CD8-positive, alpha-beta memory T cell (primary cell): ENCODE measurements at regions not wholly inside any gene's neighbourhood (a gene's known extent, or its start where the extent isn't known, plus 50 kb on each side); places are given as distances from the start of the nearest gene placed in this dataset.

ENCODE experiments used
- CTCF ChIA-PET: fragments of 350-600 bp; sonication (Branson Sonifier 250); formaldehyde crosslinking; loops from one replicate; lab custom pipeline; 2021; ENCODE audit warnings: antibody characterized with exemption; lab: Charles Lee
- POLR2A ChIA-PET: fragments of 350-600 bp; sonication (Branson Sonifier 250); formaldehyde crosslinking; loops from one replicate; lab custom pipeline; 2021; ENCODE audit warnings: antibody characterized with exemption; lab: Charles Lee
- DNase-seq, 5 donors: peaks; one replicate each; pipeline versions ENCODE4 v3.0.0 to v3.0.0-alpha.2; 2020 to 2022; ENCODE audit warnings: mixed read lengths in 1 of 5
- H3K27ac ChIP-seq: one replicate; pipeline ENCODE4 v1.7.0; 2013; ENCODE audit warnings: low read depth, mild to moderate bottlenecking, low read length, moderate library complexity
- H3K27me3 ChIP-seq: 2 replicates; pipeline ENCODE4 v1.7.0; 2013; ENCODE audit warnings: low read length, mild to moderate bottlenecking; ENCODE audit not compliant: insufficient read depth, poor library complexity, severe bottlenecking
- H3K36me3 ChIP-seq: 2 replicates; pipeline ENCODE4 v1.7.0; 2013; ENCODE audit warnings: mild to moderate bottlenecking, low read length, moderate library complexity; ENCODE audit not compliant: insufficient read depth
- H3K4me1 ChIP-seq: 2 replicates; pipeline ENCODE4 v1.7.0; 2013; ENCODE audit warnings: mild to moderate bottlenecking, low read length, moderate library complexity; ENCODE audit not compliant: insufficient read depth
- H3K4me3 ChIP-seq: 2 replicates; pipeline ENCODE4 v1.7.0; 2013; ENCODE audit warnings: mild to moderate bottlenecking, low read length
- H3K9me3 ChIP-seq: 2 replicates; pipeline ENCODE4 v1.7.0; 2013; ENCODE audit warnings: mild to moderate bottlenecking, low read length
- H3K27ac Mint-ChIP-seq, 8 donors: one replicate each; pipeline ENCODE4 v1.8.0; 2020 to 2021; ENCODE audit warnings: mixed read lengths in 8 of 8, mild to moderate bottlenecking in 6 of 8, inconsistent platforms in 3 of 8, moderate library complexity in 3 of 8
- H3K27me3 Mint-ChIP-seq, 2 donors: one replicate each; pipeline ENCODE4 v1.8.0; 2020 to 2021; ENCODE audit warnings: mixed read lengths in 2 of 2, mild to moderate bottlenecking in 1 of 2, moderate library complexity in 1 of 2
- H3K36me3 Mint-ChIP-seq, 3 donors: one replicate each; pipeline ENCODE4 v1.8.0; 2020 to 2021; ENCODE audit warnings: mixed read lengths in 3 of 3, inconsistent platforms in 1 of 3, mild to moderate bottlenecking in 1 of 3
- H3K4me1 Mint-ChIP-seq, 3 donors: one replicate each; pipeline ENCODE4 v1.8.0; 2020 to 2021; ENCODE audit warnings: mixed read lengths in 3 of 3, inconsistent platforms in 1 of 3, mild to moderate bottlenecking in 1 of 3
- H3K4me3 Mint-ChIP-seq, 7 donors: one replicate each; pipeline ENCODE4 v1.8.0; 2020 to 2021; ENCODE audit warnings: mixed read lengths in 7 of 7, mild to moderate bottlenecking in 6 of 7, moderate library complexity in 4 of 7, inconsistent platforms in 2 of 7
- H3K9me3 Mint-ChIP-seq, 5 donors: one replicate each; pipeline ENCODE4 v1.8.0; 2020 to 2022; ENCODE audit warnings: mixed read lengths in 5 of 5, mild to moderate bottlenecking in 3 of 5, moderate library complexity in 2 of 5, inconsistent platforms in 1 of 5

- CTCF ChIA-PET, result interaction anchor here (1.2 kb wide), 1 partner anchor 179 kb away, joined by 3 read pairs; no protein-coding TSS in a partner anchor
- POLR2A ChIA-PET, result no interaction called here
- no peaks in the 10 kb centered on the region for H3K27me3 ChIP-seq
- Mint-ChIP-seq H3K4me1 (no peaks in the 10 kb centered on the region), H3K9me3 (no peaks in the 10 kb centered on the region), H3K4me3 (no peak overlapping the region), H3K27ac (no peak overlapping the region), H3K36me3 (no peaks in the 10 kb centered on the region), H3K27me3 (no peaks in the 10 kb centered on the region)
- no peak for DNase-seq
- H3K27ac ChIP-seq, result no peak overlapping the region
- H3K4me3 ChIP-seq, result no peak overlapping the region
- no peaks in the 10 kb centered on the region for H3K36me3 ChIP-seq
- H3K4me1 ChIP-seq, result peaks cover 9% of the 10 kb centered on the region
- H3K9me3 ChIP-seq, result no peaks in the 10 kb centered on the region
Measured at GRCh38 chr5:68465934-68466551, 250.5 kb downstream of the PIK3R1 start.

GRCh38 chr5:68467208-68467607 lies 251.7 kb downstream of the PIK3R1 start:
- Mint-ChIP-seq H3K36me3 (no peaks in the 10 kb centered on the region), H3K27me3 (no peaks in the 10 kb centered on the region), H3K9me3 (no peaks in the 10 kb centered on the region), H3K27ac (peak overlapping the region in 1 of 8 donors; percentile 48), H3K4me3 (no peak overlapping the region), H3K4me1 (no peaks in the 10 kb centered on the region)
- POLR2A ChIA-PET, result no interaction called here
- CTCF ChIA-PET, result no interaction called here
- H3K4me1 ChIP-seq, result peaks cover 9% of the 10 kb centered on the region
- H3K36me3 ChIP-seq, result no peaks in the 10 kb centered on the region
- DNase-seq, result no peak
- H3K9me3 ChIP-seq, result no peaks in the 10 kb centered on the region
- no peaks in the 10 kb centered on the region for H3K27me3 ChIP-seq
- no peak overlapping the region for H3K27ac ChIP-seq
- no peak overlapping the region for H3K4me3 ChIP-seq

DNA sequence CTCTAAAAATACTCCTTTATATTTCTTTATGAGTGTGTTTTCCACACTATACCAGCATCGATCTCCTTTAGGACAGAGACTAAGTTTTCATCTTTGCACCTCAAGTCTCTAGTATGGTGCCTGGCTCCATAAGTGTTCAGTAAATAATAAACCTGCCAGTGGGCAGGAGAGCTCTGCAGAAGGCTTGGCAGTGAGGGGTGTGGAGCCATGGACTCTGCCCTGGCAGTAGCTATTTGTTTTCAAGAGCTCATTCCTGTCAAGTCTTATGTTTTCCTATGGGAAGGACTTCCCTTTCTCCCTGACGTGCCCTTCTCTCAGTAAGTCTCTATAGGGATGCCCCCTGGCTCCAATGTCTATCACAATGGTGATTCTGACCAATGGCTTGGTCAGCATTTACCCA lies 252.2 kb downstream of the PIK3R1 start:
- Histone ChIP-seq H3K36me3 (no peaks in the 10 kb centered on the region), H3K9me3 (no peaks in the 10 kb centered on the region), H3K27me3 (no peaks in the 10 kb centered on the region), H3K4me3 (no peak overlapping the region), H3K27ac (no peak overlapping the region), H3K4me1 (peaks cover 9% of the 10 kb centered on the region)
- Mint-ChIP-seq H3K27me3 (no peaks in the 10 kb centered on the region), H3K9me3 (no peaks in the 10 kb centered on the region), H3K27ac (no peak overlapping the region), H3K36me3 (peaks cover 0 to under 1% (median 0%) of the 10 kb centered on the region in 3 donors), H3K4me3 (peak overlapping the region in 1 of 7 donors; percentile 6), H3K4me1 (no peaks in the 10 kb centered on the region)
- no peak for DNase-seq
- CTCF ChIA-PET, result no interaction called here
- POLR2A ChIA-PET, result no interaction called here

DNA sequence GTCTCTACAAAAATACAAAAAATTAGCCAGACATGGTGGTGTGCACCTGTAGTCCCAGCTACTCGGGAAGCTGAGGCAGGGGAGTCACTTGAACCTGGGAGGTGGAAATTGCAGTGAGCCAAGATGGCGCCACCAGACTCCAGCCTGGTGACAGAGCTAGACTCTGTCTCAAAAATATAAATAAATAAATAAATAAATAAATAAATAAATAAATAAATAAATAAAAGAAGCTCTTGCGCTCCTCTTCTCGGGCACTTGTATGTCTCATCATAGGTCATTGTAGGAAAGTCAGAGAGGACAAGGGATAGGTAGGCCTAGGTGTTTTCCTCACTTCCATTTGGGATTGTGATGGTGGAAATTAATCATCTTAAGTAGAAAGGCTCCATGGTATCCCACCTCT lies 252.8 kb downstream of the PIK3R1 start:
- H3K4me3 Mint-ChIP-seq, result no peak overlapping the region
- H3K36me3 Mint-ChIP-seq, result peaks cover 0 to 4% (median 0%) of the 10 kb centered on the region in 3 donors
- Histone ChIP-seq H3K4me1 (peaks cover 9% of the 10 kb centered on the region), H3K27ac (no peak overlapping the region), H3K27me3 (no peaks in the 10 kb centered on the region), H3K4me3 (no peak overlapping the region), H3K36me3 (no peaks in the 10 kb centered on the region), H3K9me3 (no peaks in the 10 kb centered on the region)
- no peak for DNase-seq
- H3K4me1 Mint-ChIP-seq, result no peaks in the 10 kb centered on the region
- no peaks in the 10 kb centered on the region for H3K27me3 Mint-ChIP-seq
- ChIA-PET CTCF (no interaction called here), POLR2A (no interaction called here)
- no peak overlapping the region for H3K27ac Mint-ChIP-seq
- H3K9me3 Mint-ChIP-seq, result no peaks in the 10 kb centered on the region

DNA sequence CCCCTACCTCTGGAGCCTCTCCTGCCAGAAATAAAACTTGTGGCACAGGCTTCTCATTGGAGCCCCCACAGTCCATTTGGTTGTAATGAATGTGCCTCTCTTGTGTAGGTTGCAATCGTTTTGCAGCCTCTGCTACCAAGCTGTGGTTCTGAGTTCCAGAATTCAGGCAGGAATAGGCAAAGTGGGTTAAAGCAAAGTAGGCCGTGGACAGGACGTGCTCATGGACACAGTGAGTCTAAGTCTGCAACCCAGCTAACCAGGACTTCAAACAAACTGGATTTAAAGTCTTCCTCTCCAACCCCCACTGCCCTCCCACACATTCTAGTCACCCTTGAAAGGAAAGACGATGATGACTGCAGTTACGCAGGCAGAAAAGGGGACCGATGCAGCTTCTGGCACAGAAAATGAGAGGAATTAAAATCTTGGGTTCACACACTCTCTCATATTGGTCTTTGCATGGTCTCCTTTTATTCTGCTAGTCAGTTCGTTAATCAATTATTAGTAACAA lies 260.0 kb downstream of the PIK3R1 start:
- POLR2A ChIA-PET, result no interaction called here
- no peaks in the 10 kb centered on the region for H3K9me3 ChIP-seq
- Mint-ChIP-seq H3K27ac (no peak overlapping the region), H3K27me3 (peaks cover 2 to 7% of the 10 kb centered on the region in 2 donors), H3K9me3 (no peaks in the 10 kb centered on the region), H3K4me3 (no peak overlapping the region), H3K4me1 (no peaks in the 10 kb centered on the region), H3K36me3 (peaks cover 0 to 4% (median 0%) of the 10 kb centered on the region in 3 donors)
- H3K4me3 ChIP-seq, result no peak overlapping the region
- CTCF ChIA-PET, result no interaction called here
- H3K27ac ChIP-seq, result no peak overlapping the region
- H3K36me3 ChIP-seq, result no peaks in the 10 kb centered on the region
- no peak for DNase-seq
- H3K4me1 ChIP-seq, result no peaks in the 10 kb centered on the region
- H3K27me3 ChIP-seq, result no peaks in the 10 kb centered on the region

DNA sequence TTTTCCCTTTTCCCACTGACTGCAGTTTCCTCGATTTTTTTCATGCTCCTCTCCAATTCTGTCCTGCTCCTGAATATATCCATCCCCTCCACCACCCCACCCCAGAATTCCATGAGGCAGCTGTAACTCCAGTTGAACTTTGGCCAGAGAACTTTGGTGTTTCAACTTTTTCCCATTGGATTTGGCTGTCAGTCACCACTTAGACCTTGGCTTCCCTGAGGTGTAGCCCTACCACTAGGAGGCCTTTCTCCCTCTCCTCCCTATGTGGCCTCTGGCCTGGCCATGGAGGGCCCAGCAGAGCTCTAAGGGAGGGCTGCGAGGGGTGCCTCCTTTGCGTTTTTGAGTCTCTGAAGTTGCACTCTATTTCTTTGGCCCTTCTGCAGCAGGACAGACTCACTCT lies 261.3 kb downstream of the PIK3R1 start:
- POLR2A ChIA-PET, result no interaction called here
- no peaks in the 10 kb centered on the region for H3K36me3 ChIP-seq
- peaks cover 2 to 7% of the 10 kb centered on the region in 2 donors for H3K27me3 Mint-ChIP-seq
- H3K4me1 ChIP-seq, result no peaks in the 10 kb centered on the region
- H3K27ac ChIP-seq, result no peak overlapping the region
- H3K4me3 Mint-ChIP-seq, result no peak overlapping the region
- peaks cover 0 to 4% (median 0%) of the 10 kb centered on the region in 3 donors for H3K36me3 Mint-ChIP-seq
- H3K9me3 Mint-ChIP-seq, result no peaks in the 10 kb centered on the region
- no peaks in the 10 kb centered on the region for H3K9me3 ChIP-seq
- DNase-seq, result no peak
- peak overlapping the region in 1 of 8 donors; percentile 7 for H3K27ac Mint-ChIP-seq
- H3K27me3 ChIP-seq, result no peaks in the 10 kb centered on the region
- CTCF ChIA-PET, result no interaction called here
- no peaks in the 10 kb centered on the region for H3K4me1 Mint-ChIP-seq
- H3K4me3 ChIP-seq, result no peak overlapping the region

DNA sequence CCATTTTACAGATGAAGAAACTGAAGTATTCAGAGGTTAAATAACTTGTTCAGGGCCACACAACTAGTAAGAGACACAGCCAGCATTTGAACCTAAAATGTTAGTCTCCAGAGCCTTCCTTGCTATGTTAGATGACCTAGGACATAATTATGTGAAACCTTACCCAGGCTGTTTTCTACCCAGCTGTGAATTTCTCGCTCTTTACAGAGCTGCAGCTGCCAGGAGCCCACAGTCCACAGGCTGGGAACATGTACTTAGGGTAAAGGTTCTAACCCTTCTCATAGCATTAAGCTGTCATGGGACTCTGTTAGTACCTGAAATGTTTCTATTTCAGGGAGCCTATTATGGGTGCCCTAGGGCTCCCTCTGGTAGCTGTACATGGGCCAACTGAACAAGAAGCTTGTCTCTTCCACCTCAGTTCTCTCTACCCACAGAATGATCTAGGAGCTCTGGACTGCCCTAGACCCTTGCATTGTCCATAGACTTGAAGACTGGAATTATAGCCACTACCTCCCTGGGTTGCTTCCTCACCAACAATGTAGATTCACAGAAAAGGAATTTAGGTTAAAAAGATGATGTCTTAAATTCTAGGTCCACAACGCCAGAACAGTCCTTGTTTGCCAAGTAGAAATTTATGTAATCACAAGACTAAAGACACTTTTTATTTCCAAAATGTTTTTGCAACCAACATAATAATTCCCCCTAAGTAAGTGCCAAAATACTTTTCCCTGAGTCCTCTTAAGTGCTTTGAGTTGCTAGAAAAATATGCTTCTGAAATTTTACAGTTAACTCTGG lies 262.9 kb downstream of the PIK3R1 start:
- ChIA-PET POLR2A (no interaction called here), CTCF (no interaction called here)
- H3K4me1 ChIP-seq, result no peaks in the 10 kb centered on the region
- H3K27ac Mint-ChIP-seq, result peak overlapping the region in 1 of 8 donors; percentile 51
- H3K9me3 ChIP-seq, result no peaks in the 10 kb centered on the region
- H3K4me3 ChIP-seq, result no peak overlapping the region
- H3K4me1 Mint-ChIP-seq, result no peaks in the 10 kb centered on the region
- no peak overlapping the region for H3K4me3 Mint-ChIP-seq
- peaks cover 5 to 7% of the 10 kb centered on the region in 2 donors for H3K27me3 Mint-ChIP-seq
- H3K27ac ChIP-seq, result no peak overlapping the region
- DNase-seq, result no peak
- H3K27me3 ChIP-seq, result no peaks in the 10 kb centered on the region
- no peaks in the 10 kb centered on the region for H3K36me3 ChIP-seq
- H3K9me3 Mint-ChIP-seq, result no peaks in the 10 kb centered on the region
- no peaks in the 10 kb centered on the region for H3K36me3 Mint-ChIP-seq

- CTCF ChIA-PET, result no interaction called here
- Mint-ChIP-seq H3K27ac (no peak overlapping the region), H3K36me3 (no peaks in the 10 kb centered on the region), H3K4me1 (no peaks in the 10 kb centered on the region), H3K9me3 (no peaks in the 10 kb centered on the region), H3K4me3 (no peak overlapping the region), H3K27me3 (peaks cover 9% of the 10 kb centered on the region in 2 donors)
- no peaks in the 10 kb centered on the region for H3K4me1 ChIP-seq
- no peaks in the 10 kb centered on the region for H3K9me3 ChIP-seq
- H3K4me3 ChIP-seq, result no peak overlapping the region
- POLR2A ChIA-PET, result no interaction called here
- no peaks in the 10 kb centered on the region for H3K36me3 ChIP-seq
- no peak overlapping the region for H3K27ac ChIP-seq
- no peak for DNase-seq
- no peaks in the 10 kb centered on the region for H3K27me3 ChIP-seq
Measured at GRCh38 chr5:68479524-68479923, 264.0 kb downstream of the PIK3R1 start.
